CD4-positive, alpha-beta T cell (primary cell): ENCODE measurements at regions not wholly inside any gene's neighbourhood (a gene's known extent, or its start where the extent isn't known, plus 50 kb on each side); places are given as distances from the start of the nearest gene placed in this dataset.
"Not testable (repeated sequence)": the region's sequence is repeated elsewhere in the genome, so short reads cannot be mapped to it uniquely, and the experiment has no call there.

Experiments used
- ATAC-seq: fragments of 200-7000 bp; cut with Tn5 transposase; one replicate; pipeline ENCODE4 v1.10.0; 2022; ENCODE audit warnings: mild to moderate bottlenecking; ENCODE audit not compliant: poor library complexity
- CTCF ChIA-PET: fragments of 350-600 bp; sonication (Branson Sonifier 250); formaldehyde crosslinking; loops from one replicate; lab custom pipeline; 2021; ENCODE audit warnings: antibody characterized with exemption, inconsistent platforms; lab: Charles Lee
- POLR2A ChIA-PET: fragments of 350-600 bp; sonication (Branson Sonifier 250); formaldehyde crosslinking; loops from one replicate; lab custom pipeline; 2021; ENCODE audit warnings: antibody characterized with exemption, inconsistent platforms; lab: Charles Lee
- DNase-seq, 14 experiments: peaks; one replicate each; pipeline ENCODE4 v3.0.0-alpha.2; 2013 to 2020; ENCODE audit warnings: mixed read lengths in 2 of 14
- H3K27ac ChIP-seq, 2 donors: one replicate each; pipeline versions ENCODE4 v1.5.1 to v1.7.0; 2013; ENCODE audit warnings: low read length in 2 of 2, low read depth in 1 of 2, mild to moderate bottlenecking in 1 of 2
- H3K27me3 ChIP-seq, 2 experiments: 1 replicate in 1 of 2; 2 replicates in 1 of 2; pipeline versions ENCODE4 v1.6.1 to v1.7.0; 2013; ENCODE audit warnings: low read length in 2 of 2, control low read depth in 1 of 2, mild to moderate bottlenecking in 1 of 2, moderate library complexity in 1 of 2; ENCODE audit not compliant: insufficient read depth in 2 of 2, control insufficient read depth in 1 of 2
- H3K36me3 ChIP-seq: one replicate; pipeline ENCODE4 v1.6.1; 2013; ENCODE audit warnings: low read length, control low read depth; ENCODE audit not compliant: insufficient read depth
- H3K4me1 ChIP-seq: one replicate; pipeline ENCODE4 v1.6.1; 2013; ENCODE audit warnings: low read length, control low read depth; ENCODE audit not compliant: insufficient read depth
- H3K4me3 ChIP-seq: one replicate; pipeline ENCODE4 v1.5.1; 2013; ENCODE audit warnings: mild to moderate bottlenecking, low read length, moderate library complexity
- H3K9me3 ChIP-seq, 2 experiments: 1 replicate in 1 of 2; 2 replicates in 1 of 2; pipeline versions ENCODE4 v1.6.1 to v1.7.0; 2013; ENCODE audit warnings: low read length in 2 of 2, mild to moderate bottlenecking in 2 of 2, control low read depth in 1 of 2, moderate library complexity in 1 of 2; ENCODE audit not compliant: control insufficient read depth in 1 of 2, insufficient read depth in 1 of 2
- H3K27ac Mint-ChIP-seq: one replicate; pipeline ENCODE4 v1.8.0; 2020; ENCODE audit warnings: mixed read lengths
- H3K27me3 Mint-ChIP-seq: one replicate; pipeline ENCODE4 v1.8.0; 2021; ENCODE audit warnings: mixed read lengths
- H3K36me3 Mint-ChIP-seq: one replicate; pipeline ENCODE4 v1.8.0; 2021; ENCODE audit warnings: low read depth, mixed read lengths
- H3K4me1 Mint-ChIP-seq: one replicate; pipeline ENCODE4 v1.8.0; 2021; ENCODE audit warnings: low read depth, mixed read lengths
- H3K4me3 Mint-ChIP-seq: one replicate; pipeline ENCODE4 v1.8.0; 2020; ENCODE audit warnings: mild to moderate bottlenecking, mixed read lengths
- H3K9me3 Mint-ChIP-seq: one replicate; pipeline ENCODE4 v1.8.0; 2020; ENCODE audit warnings: mixed read lengths
- CTCF ChIP-seq: fragments of 200-600 bp; IDR thresholded peaks from one replicate; pipeline ENCODE4 v1.8.0; 2022; ENCODE audit warnings: antibody characterized with exemption, mild to moderate bottlenecking
- intact Hi-C, 2 experiments: fragments of 100-400 bp; cut with DNase I in 1 of 2; cut with micrococcal nuclease in 1 of 2; formaldehyde crosslinking; loops; one replicate each; pipeline versions ENCODE4 v1.15.1 to v1.9.0; 2023 to 2025; cut with DNase I, micrococcal nuclease

- ATAC-seq: no peak
- Histone ChIP-seq H3K36me3 (no peaks in the 10 kb centered on the region), H3K27me3 (no peaks in the 10 kb centered on the region), H3K4me3 (no peak overlapping the region), H3K9me3 (no peaks in the 10 kb centered on the region), H3K4me1 (no peaks in the 10 kb centered on the region), H3K27ac (no peak overlapping the region)
- no peak for TF ChIP-seq CTCF
- POLR2A ChIA-PET: no interaction called here
- Mint-ChIP-seq H3K4me1 (no peaks in the 10 kb centered on the region), H3K4me3 (no peak overlapping the region), H3K27me3 (no peaks in the 10 kb centered on the region), H3K9me3 (peaks cover 6% of the 10 kb centered on the region), H3K27ac (no peak overlapping the region), H3K36me3 (no peaks in the 10 kb centered on the region)
- intact Hi-C loops: no loop called here
- no peak for DNase-seq
- CTCF ChIA-PET: no interaction called here
Measured at GRCh38 chr17:54353789-54354525, 531.2 kb downstream of the KIF2B start.

DNA sequence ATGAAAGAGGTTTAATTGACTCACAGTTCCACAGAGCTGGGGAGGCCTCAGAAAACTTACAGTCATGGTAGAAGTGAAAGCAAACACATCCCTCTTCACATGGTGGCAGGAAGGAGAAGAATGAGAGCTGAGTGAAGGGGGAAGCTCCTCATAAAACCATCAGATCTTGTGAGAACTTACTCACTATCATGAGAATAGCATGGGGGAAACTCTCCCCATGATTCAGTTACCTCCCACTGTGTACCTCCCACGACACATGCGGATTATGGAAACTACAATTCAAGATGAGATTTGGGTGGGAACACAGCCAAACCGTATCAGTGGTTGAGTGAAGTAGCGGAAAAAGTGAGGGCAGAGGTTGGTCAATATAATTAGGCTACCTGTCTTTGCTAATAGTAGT, 538.3 kb downstream of the KIF2B start:
- H3K9me3 Mint-ChIP-seq, H3K4me1 ChIP-seq, H3K27ac Mint-ChIP-seq, H3K27me3 Mint-ChIP-seq, DNase-seq, H3K4me1 Mint-ChIP-seq, ATAC-seq, H3K27me3 ChIP-seq, H3K4me3 Mint-ChIP-seq, H3K27ac ChIP-seq, H3K9me3 ChIP-seq, H3K36me3 ChIP-seq, H3K36me3 Mint-ChIP-seq, H3K4me3 ChIP-seq, intact Hi-C loops, POLR2A ChIA-PET, CTCF ChIA-PET: not testable (repeated sequence)

- no peaks in the 10 kb centered on the region for H3K27me3 ChIP-seq
- no peaks in the 10 kb centered on the region for H3K9me3 Mint-ChIP-seq
- H3K4me3 ChIP-seq: no peak overlapping the region
- H3K27ac Mint-ChIP-seq: no peak overlapping the region
- no peaks in the 10 kb centered on the region for H3K27me3 Mint-ChIP-seq
- H3K36me3 ChIP-seq: no peaks in the 10 kb centered on the region
- CTCF ChIA-PET: no interaction called here
- DNase-seq (no peak), ATAC-seq (no peak)
- no peak for TF ChIP-seq CTCF
- intact Hi-C loops: no loop called here
- H3K27ac ChIP-seq: no peak overlapping the region
- no peaks in the 10 kb centered on the region for H3K4me1 Mint-ChIP-seq
- H3K36me3 Mint-ChIP-seq: no peaks in the 10 kb centered on the region
- POLR2A ChIA-PET: no interaction called here
- H3K4me3 Mint-ChIP-seq: no peak overlapping the region
- H3K9me3 ChIP-seq: peaks cover 4 to 6% of the 10 kb centered on the region in 2 experiments
- H3K4me1 ChIP-seq: no peaks in the 10 kb centered on the region
Measured at GRCh38 chr17:54368906-54369305, 531.7 kb upstream of the TOM1L1 start.
